HG03442 (cell line): ENCODE measurements at regions not wholly inside any gene's neighbourhood (a gene's known extent, or its start where the extent isn't known, plus 50 kb on each side); places are given as distances from the start of the nearest gene placed in this dataset.
"Not testable (repeated sequence)": the region's sequence is repeated elsewhere in the genome, so short reads cannot be mapped to it uniquely, and the experiment has no call there.

Experiments used
- ATAC-seq: cut with Tn5 transposase; IDR thresholded peaks from one replicate; pipeline ENCODE4 v1.9.1; 2021; ENCODE audit warnings: mild to moderate bottlenecking, moderate library complexity; ENCODE audit not compliant: unreplicated experiment

DNA sequence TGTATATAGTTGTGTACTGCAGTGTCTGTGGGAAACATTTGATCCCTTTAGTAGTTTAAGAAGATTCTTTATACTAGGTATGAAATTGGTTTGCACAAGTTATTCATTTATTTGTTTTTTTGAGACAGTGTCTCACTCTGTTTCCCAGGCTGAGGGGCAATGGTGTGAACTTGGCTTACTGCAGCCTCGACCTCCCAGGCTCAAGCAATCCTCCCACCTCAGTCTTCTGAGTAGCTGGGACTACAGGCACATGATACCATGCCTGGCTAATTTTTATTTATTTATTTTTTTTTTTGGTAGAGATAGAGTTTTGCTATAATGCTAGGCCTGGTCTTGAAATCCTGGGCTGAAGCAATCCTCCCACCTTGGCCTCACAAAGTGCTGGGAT is 209.4 kb downstream of the RASSF9 start:
- ATAC-seq: no peak

DNA sequence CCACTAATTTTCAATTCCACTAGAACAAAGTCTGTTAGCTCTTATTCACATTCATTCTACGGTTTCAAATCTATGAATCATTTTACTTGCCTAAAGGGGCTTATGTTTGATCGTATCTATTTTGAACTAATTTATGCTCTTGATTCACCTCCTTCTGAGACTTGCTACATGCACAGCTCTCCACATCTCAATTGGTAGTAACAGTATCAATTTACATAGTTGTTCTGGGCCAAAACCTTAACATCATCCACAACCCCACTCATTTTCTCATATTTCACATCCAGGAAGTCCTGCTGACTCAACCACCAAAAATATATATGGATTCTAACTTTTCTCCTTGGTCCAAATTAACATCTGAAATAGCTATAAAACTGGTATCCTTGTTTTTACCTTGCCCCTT is 208.6 kb downstream of the RASSF9 start:
- ATAC-seq: no peak

DNA sequence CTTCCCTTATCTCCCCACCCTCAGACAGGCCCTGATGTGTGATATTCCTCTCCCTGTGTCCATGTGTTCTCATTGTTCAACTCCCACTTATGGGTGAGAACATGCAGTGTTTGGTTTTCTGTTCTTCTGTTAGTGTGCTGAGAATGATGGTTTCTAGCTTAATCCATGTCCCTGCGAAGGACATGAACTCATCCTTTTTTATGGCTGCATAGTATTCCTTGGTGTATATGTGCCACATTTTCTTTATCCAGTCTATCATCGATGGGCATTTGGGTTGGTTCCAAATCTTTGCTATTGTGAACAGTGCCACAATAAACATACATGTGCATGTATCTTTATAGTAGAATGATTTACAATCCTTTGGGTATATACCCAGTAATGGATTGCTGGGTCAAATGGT is 207.6 kb downstream of the RASSF9 start:
- ATAC-seq: not testable (repeated sequence)

DNA sequence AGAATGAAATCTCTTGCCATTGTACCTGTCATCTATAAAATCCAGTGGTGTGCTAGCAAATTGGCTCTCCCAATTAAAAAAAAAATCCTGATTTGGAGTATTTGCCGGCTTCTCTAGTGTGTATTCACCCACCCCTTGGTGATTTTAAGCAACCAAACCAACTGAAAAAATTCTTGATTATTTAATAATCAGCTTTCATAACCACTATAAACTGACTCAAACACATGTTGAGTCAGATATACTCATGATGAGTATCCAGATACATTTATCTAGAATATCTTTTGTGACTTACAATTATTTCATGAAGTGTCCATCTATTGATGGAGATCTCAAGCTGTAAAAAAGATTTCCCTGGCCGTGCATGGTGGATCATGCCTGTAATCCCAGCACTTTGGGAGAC is 205.4 kb downstream of the RASSF9 start:
- no peak for ATAC-seq

DNA sequence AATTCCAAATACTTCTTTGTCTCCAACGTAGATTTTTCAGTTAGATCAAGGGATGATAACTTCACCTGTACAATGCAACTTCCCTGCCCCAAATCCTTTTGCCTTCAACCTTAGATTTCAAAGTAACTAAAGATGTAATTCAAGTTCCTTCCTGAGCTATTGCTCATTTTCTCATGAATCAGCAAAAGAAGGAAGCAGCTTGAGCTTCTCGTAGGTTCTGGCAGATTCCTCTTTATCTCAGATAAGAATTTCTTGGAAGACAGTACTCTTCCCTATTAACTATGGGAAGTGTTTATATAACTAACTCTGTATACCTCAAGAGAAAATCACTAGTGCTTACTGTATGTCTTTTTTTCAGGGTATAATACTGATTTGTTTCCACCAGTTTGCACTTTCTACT is 203.8 kb downstream of the RASSF9 start:
- no peak for ATAC-seq

DNA sequence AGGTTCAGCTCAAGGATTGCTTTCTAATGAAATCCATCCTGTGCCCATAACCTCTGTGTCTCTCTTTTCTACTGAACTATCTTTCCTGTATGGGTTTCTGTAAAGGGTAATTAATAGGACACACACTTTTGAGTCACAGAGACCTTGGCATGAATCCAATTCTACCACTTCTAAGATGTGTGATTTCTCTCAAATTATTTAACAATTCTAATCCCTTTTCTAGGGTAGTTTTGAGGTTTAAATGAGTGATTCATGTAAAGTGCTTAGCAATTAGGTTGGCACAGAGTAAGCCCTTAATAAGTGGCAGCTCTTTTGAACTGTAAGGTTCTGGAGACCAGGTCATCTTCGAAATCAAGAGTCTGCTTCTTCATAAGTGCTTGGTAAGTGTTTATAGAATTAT is 202.7 kb downstream of the RASSF9 start:
- no peak for ATAC-seq

DNA sequence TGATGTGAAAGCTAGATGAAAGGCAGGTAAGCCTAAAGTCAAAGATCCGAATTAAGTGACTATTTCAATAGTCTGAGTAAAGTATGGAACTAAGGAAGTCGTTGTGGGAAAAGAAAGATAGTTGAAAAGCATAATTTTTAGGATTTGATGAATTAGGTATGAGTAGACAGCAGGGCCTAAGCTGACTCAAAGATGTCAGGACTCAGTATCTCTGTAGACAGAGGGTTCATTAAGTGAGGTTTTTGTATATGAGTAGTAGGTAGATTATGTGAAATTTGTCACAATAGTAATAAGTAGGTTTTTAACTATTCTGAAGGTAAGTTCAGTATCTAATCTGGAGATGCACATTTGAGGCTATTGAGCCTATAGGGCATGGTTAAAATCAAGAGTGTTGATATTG is 196.4 kb downstream of the RASSF9 start:
- no peak for ATAC-seq

DNA sequence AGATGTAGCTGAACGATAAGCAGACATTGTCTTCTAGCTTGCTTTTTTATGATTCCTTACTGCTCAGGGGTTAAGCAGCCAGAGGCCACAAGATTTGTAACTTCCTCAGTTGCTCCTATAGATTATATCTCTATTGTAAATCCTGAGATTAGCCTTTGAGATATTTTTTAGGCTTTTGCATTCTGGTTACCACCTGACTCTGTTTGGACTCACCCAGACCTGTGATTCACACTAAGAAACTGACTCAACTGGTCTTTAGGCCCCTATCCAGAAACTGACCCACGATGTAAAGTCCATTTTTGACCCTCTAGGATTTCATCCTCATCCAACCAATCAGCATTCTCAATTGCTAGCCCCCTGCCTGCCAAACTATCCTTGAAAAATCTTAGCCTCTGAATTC is 194.4 kb downstream of the RASSF9 start:
- no peak for ATAC-seq

DNA sequence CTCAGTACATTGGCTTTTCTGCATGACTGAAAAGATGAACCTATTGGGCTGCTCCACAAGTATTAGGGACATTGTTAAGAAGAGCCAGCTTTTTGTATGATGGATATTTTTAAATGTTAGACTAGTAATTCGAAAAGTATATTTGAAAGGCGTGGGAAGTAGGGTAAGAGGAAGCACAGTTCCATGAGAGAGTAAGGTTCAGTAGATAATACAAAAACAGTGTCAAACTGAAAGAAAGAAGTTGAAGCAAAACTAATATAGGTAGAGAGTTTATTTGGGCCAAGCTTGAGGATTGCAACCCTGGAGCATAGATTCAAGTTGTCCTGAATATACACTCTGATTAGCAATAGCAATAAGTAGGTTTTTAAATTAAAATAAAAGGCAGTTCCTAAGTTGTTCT is 193.9 kb downstream of the RASSF9 start:
- ATAC-seq: no peak

DNA sequence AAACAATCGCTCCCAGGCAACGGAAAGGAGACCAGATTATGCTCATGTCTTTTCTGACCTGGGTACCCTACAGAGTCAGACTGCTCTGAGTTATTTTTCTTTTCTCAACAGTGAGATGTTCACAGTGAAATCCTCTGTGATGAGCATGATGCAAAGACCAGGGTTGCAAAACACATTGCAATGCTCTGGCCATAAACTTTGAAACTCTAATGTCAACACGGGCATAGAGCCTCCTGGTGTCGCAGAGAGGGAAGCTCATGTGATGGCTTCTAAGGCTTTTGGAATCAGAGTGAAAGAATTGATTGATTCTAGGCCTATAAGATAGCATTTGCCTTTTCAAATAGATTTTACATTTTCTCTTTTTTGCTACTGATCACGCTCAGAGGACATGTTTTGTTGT is 193.4 kb downstream of the RASSF9 start:
- no peak for ATAC-seq

DNA sequence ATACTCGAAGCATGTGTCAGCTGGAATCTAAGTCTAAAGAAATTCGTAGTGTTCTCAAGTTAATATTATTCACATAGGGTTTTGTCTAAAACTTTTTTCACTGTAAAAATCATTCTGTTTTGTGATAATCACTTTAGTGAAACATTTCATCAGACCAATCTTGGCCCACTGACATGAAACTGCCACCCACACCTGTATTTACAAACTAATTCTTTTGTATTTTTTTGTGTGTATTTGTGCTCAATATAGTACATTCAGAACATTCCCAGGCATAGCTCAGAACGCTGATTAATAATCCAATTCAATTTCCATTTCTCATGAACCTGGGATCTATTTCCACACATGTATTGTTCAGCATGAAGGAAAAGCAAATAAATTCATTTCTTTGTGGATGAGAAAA is 191.7 kb downstream of the RASSF9 start:
- ATAC-seq: no peak

DNA sequence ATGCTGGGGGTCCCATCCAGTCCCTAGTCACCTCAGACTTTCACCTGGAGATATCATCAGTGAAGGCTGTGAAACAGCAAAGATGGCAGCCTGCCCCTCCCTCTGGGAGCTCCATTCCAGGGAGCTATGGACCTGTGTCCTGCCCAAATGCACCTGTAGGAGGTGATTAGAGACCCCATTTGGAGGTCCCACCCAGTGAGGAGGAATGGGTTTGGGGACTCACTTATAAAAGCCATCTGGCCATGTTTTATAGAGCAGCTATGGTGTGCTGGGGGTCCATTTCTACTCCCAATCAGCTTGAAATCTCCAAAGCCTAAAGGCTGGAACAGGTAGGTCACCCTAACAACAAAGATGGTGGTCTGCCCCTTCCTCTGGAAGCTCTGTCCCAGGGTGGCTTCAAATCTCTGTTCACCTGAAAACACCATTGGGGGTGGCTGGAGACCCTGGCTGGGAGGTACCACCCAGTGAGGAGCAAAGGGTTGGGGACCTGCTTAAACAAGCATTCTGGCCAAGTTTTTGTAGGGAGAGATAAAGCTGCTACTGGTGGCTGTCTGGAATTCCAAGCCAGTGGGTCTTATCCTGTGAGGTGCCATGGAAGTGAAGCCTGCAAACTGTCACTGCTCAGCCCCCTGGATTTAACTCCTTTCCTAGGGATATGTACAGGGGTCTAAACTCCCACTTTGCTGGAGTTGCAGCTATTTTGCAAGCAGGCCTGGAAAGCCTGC is 182.3 kb downstream of the RASSF9 start:
- no peak for ATAC-seq

DNA sequence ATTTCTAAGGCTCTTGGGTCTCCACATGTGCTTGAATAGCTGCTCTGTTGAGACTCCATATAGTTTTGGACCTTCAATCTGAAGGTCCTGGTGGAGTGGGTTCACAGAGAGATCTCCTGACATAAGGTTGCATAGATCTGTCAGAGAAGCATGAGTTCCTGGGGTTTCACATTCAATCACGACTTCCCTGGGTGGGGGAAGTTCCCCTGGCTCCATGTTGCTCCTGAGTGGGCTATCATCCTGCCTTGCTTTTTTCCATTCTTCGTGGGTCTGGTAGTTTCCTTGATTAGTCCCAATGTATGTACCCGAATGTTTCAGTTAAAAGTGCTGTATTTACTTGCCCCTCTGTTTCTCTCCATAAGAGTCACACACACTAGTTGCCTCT is 181.8 kb downstream of the RASSF9 start:
- no peak for ATAC-seq

DNA sequence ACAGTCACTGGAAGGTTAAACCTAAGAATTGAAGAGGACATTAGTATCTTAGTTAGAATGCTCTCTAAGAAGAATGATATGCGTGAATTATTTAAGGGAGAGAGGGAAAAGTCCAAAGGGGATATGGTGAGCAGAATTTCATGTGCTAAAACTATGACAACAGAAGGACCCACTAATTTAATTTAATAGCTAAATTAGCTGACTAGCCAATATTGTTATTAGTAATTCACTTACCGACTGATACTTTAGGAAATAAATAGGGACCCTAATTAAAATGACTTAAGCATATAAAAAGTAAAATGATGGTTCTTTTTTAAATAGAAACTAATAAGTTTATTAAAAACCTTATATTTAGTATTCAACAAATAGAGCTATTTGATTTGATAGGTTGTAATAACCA is 179.6 kb downstream of the RASSF9 start:
- no peak for ATAC-seq

DNA sequence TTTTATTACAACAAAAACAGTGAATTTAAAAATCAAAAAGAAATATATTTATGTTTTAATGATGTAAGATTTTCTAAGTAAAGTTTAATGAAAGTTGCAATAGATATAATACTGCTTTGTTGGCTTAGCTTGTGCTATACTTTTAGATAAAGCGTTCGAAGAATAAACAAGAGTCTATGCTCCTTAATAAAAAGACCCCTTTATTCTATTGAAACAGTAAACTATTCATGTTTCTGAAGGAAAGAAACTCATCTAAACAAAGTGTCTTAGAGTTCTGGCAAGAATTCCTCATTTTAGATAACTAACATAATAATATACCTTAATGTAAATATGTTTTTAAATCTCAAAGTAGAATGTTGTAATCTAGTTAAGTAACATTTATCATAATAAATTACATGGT is 179.0 kb downstream of the RASSF9 start:
- ATAC-seq: no peak

DNA sequence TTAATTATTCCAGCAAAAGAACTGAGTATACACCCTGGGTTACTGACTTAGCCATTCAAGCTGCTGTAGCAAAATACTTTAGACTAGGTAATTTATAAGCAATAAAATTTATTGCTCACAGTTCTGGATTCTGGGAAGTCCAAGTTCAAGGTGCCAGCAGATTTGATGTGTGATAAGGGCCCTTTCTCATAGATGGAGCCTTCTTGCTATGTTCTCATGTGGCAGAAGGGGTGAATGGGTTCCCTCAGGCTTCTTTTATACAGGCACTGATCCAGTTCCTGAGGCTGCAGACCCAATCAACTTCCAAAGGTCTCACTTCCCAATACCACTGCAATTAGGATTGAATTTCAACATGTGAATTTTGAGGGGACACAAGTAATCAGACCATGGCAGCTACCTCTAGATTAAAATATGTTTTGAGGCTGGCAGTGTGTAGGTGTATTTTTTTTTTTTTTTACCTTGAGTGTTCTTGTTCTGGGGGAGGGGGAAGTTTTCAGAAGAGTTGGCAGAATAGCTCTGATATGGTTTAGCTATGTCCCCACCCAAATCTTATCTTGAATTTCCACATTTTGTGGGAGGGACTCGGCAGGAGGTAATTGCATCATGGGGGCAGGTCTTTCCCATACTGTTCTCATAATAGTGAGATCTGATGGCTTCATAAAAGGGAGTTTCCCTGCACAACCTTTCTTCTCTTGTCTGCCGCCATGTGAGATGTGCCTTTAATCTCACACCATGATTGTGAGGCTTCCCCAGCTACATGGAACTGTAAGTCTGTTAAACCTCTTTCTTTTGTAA is 178.2 kb downstream of the RASSF9 start:
- no peak for ATAC-seq

DNA sequence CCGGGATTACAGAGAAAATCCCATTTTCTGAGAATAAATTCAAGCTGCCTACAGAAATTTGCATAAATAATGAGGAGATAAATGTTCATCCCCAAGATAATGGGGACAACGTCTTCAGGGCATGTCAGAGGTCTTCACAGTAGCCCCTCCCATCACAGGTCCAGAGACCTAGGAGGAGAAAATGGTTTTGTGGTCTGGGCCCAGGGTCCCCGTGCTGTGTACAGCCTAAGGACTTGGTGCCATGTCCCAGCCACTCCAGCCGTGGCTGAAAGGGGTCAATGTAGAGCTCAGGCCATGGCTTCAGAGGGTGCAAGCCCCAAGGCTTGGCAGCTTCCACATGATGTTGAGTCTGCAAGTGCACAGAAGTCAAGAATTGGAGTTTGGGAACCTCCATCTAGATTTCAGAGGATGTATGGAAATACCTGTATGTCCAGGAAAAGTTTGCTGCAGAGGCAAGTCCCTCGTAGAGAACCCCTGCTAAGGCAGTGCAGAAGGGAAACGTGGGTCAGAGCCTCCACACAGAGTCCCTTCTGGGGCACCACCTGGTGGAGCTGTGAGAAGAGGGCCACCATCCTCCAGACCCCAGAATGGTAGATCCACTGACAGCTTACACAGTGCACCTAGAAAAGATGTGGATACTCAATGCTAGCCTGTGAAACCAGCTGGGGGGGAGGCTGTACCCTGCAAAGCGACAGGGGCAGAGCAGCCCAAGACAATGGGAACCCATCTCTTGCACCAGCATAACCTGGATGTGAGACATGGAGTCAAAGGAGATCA is 176.3 kb downstream of the RASSF9 start:
- no peak for ATAC-seq

DNA sequence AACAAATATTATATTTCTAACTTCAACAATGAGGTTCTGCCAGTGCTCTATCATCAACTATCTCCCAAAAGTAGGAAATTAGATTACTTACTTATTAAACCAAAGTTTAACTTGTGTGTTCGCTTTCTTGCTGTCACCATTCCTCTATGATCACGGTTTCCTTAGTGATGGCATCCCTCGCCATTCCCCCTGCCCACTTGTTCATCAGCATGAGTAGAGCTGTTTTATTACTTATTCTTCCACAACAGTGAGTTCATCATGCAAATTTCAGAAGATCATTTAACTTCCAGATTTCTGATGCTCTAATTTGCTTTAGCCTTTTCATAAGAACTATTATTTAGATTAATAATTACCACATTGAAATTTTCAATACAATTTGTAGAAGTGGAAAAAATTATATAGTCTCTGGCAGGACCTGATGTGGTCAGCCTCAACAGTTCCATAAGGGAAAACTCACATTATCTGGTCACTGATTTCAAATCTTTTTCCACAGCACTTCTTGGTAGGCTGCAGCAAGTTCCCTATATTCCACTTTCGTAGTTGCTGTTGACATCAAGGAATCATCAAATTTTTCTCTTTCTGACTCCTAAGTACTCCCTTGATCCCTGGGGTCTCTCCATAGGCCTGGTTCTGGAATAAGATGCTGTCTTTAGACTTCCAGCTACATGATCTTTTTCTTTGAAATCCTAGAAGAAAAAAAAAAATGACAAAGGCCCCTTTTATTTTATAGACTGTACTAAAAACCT is 174.6 kb downstream of the RASSF9 start:
- ATAC-seq: no peak

DNA sequence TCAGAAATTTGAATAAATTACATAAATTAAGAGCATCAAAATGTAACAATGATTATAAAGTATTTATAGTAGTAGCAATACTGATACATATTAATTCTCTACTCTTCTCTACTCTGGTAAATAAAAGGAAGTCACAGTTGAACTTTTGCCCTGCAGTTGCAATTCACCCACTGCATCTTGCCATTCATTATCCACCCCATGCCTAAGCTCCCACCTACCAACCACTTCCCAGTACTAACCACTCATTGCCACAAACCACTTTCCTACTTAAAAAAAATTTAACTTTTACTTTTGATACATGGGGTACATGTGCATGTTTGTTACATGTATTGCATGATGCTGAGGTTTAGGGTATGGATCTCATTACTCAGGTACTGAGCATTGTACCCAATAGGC is 174.0 kb downstream of the RASSF9 start:
- ATAC-seq: no peak

DNA sequence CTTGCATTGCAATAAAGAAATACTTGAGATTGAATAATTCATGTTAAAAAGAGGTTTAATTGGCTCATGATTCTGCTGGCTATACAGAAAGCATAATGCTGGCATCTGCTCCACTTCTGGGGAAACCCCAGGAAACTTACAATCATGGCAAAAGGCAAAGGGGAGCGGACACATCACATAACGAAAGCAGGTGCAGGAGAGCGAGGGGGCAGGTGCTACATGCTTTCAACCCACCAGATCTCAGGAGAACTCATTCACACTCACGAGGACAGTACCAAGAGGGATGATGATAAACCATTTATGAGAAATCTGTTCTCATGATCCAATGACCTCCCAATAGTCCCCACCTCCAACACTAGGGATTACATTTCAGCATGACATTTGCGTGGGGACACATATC is 172.6 kb downstream of the RASSF9 start:
- ATAC-seq: no peak

DNA sequence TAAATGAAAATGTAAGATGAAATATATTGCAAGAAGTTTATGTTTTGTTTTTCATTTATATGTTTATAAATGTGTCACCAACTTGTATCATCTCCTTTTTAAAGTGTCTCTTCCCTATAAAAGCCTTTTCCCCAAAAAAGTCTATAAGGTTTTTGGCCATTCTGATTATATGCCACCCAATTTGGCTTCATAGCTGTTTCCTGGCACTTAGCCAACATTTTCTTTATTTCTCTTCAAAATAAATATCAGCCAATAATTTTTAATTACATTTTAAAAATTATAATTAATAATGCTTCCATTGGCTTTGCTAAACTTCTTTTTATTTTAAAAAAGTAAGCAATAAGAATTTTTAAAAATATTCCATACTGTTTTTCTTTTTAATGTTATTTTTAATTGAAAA is 171.8 kb downstream of the RASSF9 start:
- ATAC-seq: no peak
